ENCODE measurements at regions not wholly inside any gene's neighbourhood (a gene's known extent, or its start where the extent isn't known, plus 50 kb on each side); places are given as distances from the start of the nearest gene placed in this dataset.

DNA sequence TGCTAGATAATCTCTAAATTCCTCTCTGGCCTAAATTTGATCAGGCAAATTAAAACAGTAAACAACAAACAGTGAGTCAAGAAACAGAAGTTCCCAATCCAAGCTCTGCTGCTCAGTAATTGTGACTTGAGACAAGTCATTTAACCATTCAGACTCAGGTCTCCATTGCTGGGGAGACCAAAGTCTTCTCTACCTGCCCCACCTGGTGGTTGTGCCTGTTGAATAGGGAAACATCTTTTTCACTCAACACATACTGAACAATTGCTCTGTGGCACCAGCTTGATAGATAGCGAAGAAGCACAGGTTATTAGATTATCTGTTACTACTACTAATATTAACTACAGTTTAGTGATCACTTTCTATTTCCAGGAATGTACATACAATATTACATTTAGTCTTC, 112.1 kb upstream of the EOLA2 start:
- Histone ChIP-seq H3K36me3 (ENCODE audit: insufficient read depth, low read length) (no peaks in the 10 kb centered on the region), H3K4me1 (ENCODE audit: control insufficient read depth, insufficient read depth, low read length, unreplicated experiment) (no peaks in the 10 kb centered on the region), H3K4me3 (ENCODE audit: low read depth, low read length) (no peak overlapping the region), H3K27ac (ENCODE audit: low read depth, low read length) (no peak overlapping the region), H2AFZ (ENCODE audit: low read length, unreplicated experiment) (no peak overlapping the region), H3K27me3 (ENCODE audit: insufficient read depth, low read length) (no peaks in the 10 kb centered on the region), H3K79me2 (ENCODE audit: control insufficient read depth, insufficient read depth, low read length, unreplicated experiment) (no peaks in the 10 kb centered on the region)

DNA sequence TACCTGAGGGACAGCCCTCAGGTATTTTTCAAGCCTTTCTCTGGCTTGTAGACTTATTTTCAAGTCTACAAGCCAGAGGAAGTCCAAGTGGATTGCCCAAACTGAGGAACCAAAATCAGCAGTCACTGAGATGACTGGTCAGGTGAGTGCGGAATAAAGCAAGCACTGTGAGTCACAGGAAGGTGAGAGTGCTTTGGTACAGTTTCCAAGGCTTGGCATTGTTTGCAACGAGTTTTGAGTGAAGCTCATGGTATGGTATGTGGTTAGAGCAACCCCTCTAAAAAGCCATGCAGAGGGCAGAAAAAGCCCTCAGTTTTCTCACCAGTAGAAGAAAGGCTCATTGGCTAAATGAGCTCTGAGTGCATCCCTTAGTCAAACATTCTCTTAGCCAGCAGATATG, 112.8 kb upstream of the EOLA2 start:
- no peak overlapping the region for H2AFZ ChIP-seq (ENCODE audit: low read length, unreplicated experiment)
- H3K27ac ChIP-seq (ENCODE audit: low read depth, low read length): no peak overlapping the region
- no peaks in the 10 kb centered on the region for H3K36me3 ChIP-seq (ENCODE audit: insufficient read depth, low read length)
- H3K4me1 ChIP-seq (ENCODE audit: control insufficient read depth, insufficient read depth, low read length, unreplicated experiment): no peaks in the 10 kb centered on the region
- no peaks in the 10 kb centered on the region for H3K79me2 ChIP-seq (ENCODE audit: control insufficient read depth, insufficient read depth, low read length, unreplicated experiment)
- H3K27me3 ChIP-seq (ENCODE audit: insufficient read depth, low read length): no peaks in the 10 kb centered on the region
- no peak overlapping the region for H3K4me3 ChIP-seq (ENCODE audit: low read depth, low read length)

DNA sequence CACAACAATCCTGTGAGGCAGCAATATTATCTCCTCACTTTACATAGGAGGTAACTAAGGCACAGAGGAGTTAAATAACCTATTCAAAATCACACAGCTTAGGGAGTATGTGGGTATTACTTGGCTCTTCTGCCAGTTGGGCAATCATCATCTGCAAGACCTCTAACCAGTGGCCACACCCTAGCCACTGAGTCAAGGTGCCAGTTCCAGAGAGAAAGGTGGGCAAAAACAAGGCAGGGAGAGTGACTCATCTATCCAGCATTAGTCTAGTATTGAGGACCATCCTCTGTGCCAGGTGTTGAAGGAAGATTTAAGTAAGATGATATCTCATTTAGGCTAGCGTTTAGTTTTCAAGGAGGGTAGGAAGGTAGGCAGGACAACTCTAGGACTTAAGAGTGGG, 113.9 kb upstream of the EOLA2 start:
- H3K4me1 ChIP-seq (ENCODE audit: control insufficient read depth, insufficient read depth, low read length, unreplicated experiment): no peaks in the 10 kb centered on the region
- no peak overlapping the region for H3K4me3 ChIP-seq (ENCODE audit: low read depth, low read length)
- H2AFZ ChIP-seq (ENCODE audit: low read length, unreplicated experiment): no peak overlapping the region
- no peak overlapping the region for H3K27ac ChIP-seq (ENCODE audit: low read depth, low read length)
- H3K36me3 ChIP-seq (ENCODE audit: insufficient read depth, low read length): no peaks in the 10 kb centered on the region
- no peaks in the 10 kb centered on the region for H3K27me3 ChIP-seq (ENCODE audit: insufficient read depth, low read length)
- no peaks in the 10 kb centered on the region for H3K79me2 ChIP-seq (ENCODE audit: control insufficient read depth, insufficient read depth, low read length, unreplicated experiment)

DNA sequence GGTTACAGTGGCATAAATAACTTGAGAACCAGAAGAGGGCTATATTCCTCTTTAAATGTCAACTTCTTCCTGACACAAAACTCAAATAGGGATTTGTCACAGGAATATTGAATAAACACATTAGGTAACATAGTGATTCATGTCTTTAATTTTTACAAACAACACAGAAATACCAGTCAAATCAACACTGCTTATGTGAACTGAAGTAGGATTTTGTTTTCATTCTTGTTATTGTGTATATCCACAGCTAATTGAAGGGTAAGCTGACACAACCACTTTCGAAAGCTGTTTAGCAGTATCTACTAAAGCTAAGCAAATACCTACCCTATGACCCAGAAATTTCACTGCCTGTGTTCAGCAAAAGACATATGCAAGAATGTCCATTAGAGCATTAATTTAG, 120.4 kb upstream of the EOLA2 start:
- H3K79me2 ChIP-seq (ENCODE audit: control insufficient read depth, insufficient read depth, low read length, unreplicated experiment): no peaks in the 10 kb centered on the region
- H2AFZ ChIP-seq (ENCODE audit: low read length, unreplicated experiment): no peak overlapping the region
- no peaks in the 10 kb centered on the region for H3K36me3 ChIP-seq (ENCODE audit: insufficient read depth, low read length)
- no peaks in the 10 kb centered on the region for H3K27me3 ChIP-seq (ENCODE audit: insufficient read depth, low read length)
- H3K4me1 ChIP-seq (ENCODE audit: control insufficient read depth, insufficient read depth, low read length, unreplicated experiment): peaks cover 40% of the 10 kb centered on the region
- H3K4me3 ChIP-seq (ENCODE audit: low read depth, low read length): no peak overlapping the region
- no peak overlapping the region for H3K27ac ChIP-seq (ENCODE audit: low read depth, low read length)

DNA sequence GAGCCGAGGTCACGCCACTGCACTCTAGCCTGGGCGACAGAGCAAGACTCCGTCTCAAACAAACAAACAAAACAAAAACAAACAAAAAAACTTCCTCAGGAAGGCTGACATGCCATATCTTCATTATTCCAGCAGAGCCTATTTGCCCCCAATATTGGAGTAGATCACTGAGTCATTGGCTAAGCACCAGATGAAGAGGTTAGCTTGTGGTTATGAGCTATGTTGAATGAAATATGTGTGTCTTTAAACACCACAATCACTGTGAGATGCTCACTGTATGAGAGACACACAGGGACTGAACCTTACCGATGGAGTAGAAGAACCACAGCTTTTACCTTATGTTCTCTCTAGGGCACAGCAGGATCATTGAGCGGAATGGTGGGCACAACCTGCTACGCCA, 122.1 kb upstream of the EOLA2 start:
- H2AFZ ChIP-seq (ENCODE audit: low read length, unreplicated experiment): no peak overlapping the region
- H3K4me3 ChIP-seq (ENCODE audit: low read depth, low read length): no peak overlapping the region
- H3K27ac ChIP-seq (ENCODE audit: low read depth, low read length): no peak overlapping the region
- H3K4me1 ChIP-seq (ENCODE audit: control insufficient read depth, insufficient read depth, low read length, unreplicated experiment): peaks cover 46% of the 10 kb centered on the region
- no peaks in the 10 kb centered on the region for H3K27me3 ChIP-seq (ENCODE audit: insufficient read depth, low read length)
- H3K79me2 ChIP-seq (ENCODE audit: control insufficient read depth, insufficient read depth, low read length, unreplicated experiment): no peaks in the 10 kb centered on the region
- no peaks in the 10 kb centered on the region for H3K36me3 ChIP-seq (ENCODE audit: insufficient read depth, low read length)

DNA sequence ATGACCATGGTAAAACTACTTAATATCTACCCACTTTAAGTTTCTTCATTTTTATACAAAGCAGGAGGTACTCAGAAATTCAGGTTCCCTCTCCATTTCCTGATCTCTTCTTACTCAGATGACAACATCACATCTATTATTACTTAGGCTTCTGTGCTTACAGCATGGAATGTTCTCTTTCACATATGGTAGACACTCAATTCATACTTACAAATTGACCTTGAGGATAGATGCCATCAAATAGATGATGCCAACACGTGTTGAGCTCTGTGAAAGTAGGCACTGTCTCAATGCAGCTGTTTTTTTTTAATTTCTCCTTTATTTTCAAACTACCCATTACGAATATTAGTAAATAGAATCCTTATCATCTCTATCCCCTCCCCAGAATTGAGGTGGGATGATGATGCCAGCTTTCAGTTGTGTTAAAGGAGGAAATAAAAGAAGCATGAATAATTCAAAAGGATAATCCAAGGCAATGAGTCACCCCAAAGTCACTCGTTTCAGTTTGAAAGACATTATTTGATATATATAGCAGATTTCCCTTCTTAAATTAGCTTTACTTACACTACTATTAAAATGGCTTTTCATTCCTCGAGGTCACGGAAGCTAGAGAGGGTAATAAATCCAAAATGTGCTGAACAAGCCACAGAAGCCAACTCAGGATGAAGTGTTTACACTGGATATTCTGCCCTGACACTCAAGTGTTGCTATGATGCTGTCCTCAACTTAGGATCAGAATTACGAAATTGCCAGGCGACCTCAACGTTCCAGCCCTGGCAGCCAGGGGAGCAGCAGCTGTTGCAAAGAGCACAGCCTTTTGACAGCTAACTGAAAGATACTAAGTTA, 124.2 kb upstream of the EOLA2 start:
- Histone ChIP-seq H3K27ac (ENCODE audit: low read depth, low read length) (peak overlapping the region; percentile 86), H3K36me3 (ENCODE audit: insufficient read depth, low read length) (no peaks in the 10 kb centered on the region), H2AFZ (ENCODE audit: low read length, unreplicated experiment) (peak overlapping the region; percentile 29), H3K79me2 (ENCODE audit: control insufficient read depth, insufficient read depth, low read length, unreplicated experiment) (no peaks in the 10 kb centered on the region), H3K27me3 (ENCODE audit: insufficient read depth, low read length) (no peaks in the 10 kb centered on the region), H3K4me1 (ENCODE audit: control insufficient read depth, insufficient read depth, low read length, unreplicated experiment) (peaks cover 46% of the 10 kb centered on the region), H3K4me3 (ENCODE audit: low read depth, low read length) (peak overlapping the region; percentile 38; the same call in 1 of the 2 replicates)

DNA sequence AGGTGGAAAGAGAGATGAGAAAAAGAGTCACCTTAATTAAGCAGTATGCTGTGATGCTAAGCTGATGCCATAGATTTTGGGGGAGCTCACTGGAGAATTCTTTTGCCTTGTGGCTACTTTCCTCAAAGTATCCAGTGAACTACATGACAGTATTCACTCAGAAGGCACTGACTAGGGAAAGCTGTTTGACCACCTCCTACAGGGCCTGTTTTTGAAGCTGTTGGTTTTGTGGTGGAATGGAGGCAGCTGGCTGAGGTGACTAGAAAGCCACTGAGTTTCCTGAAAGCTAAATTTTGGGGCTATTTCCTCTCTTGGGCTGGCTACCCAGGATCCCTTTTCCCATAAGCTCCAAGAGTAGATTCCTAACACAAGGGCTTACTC, 124.8 kb upstream of the EOLA2 start:
- peak overlapping the region; percentile 86 for H3K27ac ChIP-seq (ENCODE audit: low read depth, low read length)
- H3K79me2 ChIP-seq (ENCODE audit: control insufficient read depth, insufficient read depth, low read length, unreplicated experiment): no peaks in the 10 kb centered on the region
- H3K4me1 ChIP-seq (ENCODE audit: control insufficient read depth, insufficient read depth, low read length, unreplicated experiment): peaks cover 46% of the 10 kb centered on the region
- peak overlapping the region; percentile 38; the same call in 1 of the 2 replicates for H3K4me3 ChIP-seq (ENCODE audit: low read depth, low read length)
- H2AFZ ChIP-seq (ENCODE audit: low read length, unreplicated experiment): peak overlapping the region; percentile 29
- no peaks in the 10 kb centered on the region for H3K27me3 ChIP-seq (ENCODE audit: insufficient read depth, low read length)
- no peaks in the 10 kb centered on the region for H3K36me3 ChIP-seq (ENCODE audit: insufficient read depth, low read length)

DNA sequence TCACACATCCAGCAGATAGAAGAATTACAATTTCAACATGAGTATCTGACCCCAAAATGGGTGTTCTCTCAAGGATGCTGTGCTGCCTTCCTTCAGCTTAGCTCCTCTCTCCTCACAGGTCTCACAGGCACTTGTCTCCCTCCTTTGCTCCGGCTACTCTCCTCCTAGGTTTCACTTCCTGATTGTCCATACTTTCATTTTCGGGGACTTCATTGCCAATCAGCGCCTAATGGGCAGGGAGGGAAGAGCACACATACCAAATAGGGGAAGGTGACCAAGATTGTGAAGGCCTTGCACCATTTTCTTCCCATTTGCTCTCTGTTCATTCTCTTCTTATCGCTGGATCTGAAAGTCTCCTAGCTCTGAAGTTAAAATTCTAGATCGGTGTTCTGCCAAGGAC, 125.4 kb upstream of the EOLA2 start:
- Histone ChIP-seq H3K4me3 (ENCODE audit: low read depth, low read length) (no peak overlapping the region), H3K27me3 (ENCODE audit: insufficient read depth, low read length) (no peaks in the 10 kb centered on the region), H3K27ac (ENCODE audit: low read depth, low read length) (peak overlapping the region; percentile 86), H3K79me2 (ENCODE audit: control insufficient read depth, insufficient read depth, low read length, unreplicated experiment) (no peaks in the 10 kb centered on the region), H2AFZ (ENCODE audit: low read length, unreplicated experiment) (no peak overlapping the region), H3K4me1 (ENCODE audit: control insufficient read depth, insufficient read depth, low read length, unreplicated experiment) (peaks cover 42% of the 10 kb centered on the region), H3K36me3 (ENCODE audit: insufficient read depth, low read length) (no peaks in the 10 kb centered on the region)

DNA sequence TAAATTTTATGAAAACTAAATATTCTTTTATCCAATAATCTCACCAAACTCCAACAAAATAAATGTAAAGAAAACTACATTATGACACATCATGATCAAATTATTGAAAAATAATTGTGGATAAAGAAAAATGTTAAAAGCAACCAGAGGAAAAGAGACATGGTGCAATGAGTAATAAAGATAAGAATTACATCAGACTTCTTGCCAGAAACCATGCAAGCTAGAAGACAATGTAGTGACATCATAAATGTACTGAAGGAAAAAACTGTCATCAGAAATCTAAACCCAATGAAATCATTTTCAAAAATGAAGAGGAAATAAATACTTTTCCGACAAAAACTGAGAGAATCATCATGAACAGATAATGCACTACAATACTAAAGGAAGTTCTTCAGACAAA, 135.9 kb upstream of the EOLA2 start:
- H3K27ac ChIP-seq (ENCODE audit: low read depth, low read length): peak overlapping the region; percentile 43
- H3K4me1 ChIP-seq (ENCODE audit: control insufficient read depth, insufficient read depth, low read length, unreplicated experiment): no peaks in the 10 kb centered on the region
- H3K36me3 ChIP-seq (ENCODE audit: insufficient read depth, low read length): no peaks in the 10 kb centered on the region
- no peak overlapping the region for H2AFZ ChIP-seq (ENCODE audit: low read length, unreplicated experiment)
- no peak overlapping the region for H3K4me3 ChIP-seq (ENCODE audit: low read depth, low read length)
- H3K79me2 ChIP-seq (ENCODE audit: control insufficient read depth, insufficient read depth, low read length, unreplicated experiment): no peaks in the 10 kb centered on the region
- H3K27me3 ChIP-seq (ENCODE audit: insufficient read depth, low read length): no peaks in the 10 kb centered on the region

DNA sequence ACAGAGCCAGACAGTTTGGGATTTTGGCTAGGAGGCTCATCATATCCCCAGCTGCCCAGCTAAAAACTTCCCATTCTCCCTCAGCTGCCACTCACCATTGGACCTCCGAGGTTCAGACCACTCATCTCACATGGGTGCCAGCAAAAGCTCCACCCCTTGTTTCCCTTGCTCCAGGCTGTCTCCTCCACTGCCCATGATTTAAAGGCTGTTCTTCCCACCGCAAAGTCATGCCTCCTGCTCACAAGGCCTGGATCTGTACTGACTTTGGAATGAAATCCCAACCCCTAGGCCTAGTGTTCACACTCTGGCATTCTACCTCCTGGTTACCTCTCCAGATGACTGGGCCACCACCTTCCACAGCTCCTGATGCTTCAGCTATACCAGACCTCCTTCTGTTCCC, 142.2 kb upstream of the EOLA2 start:
- Histone ChIP-seq H3K36me3 (ENCODE audit: insufficient read depth, low read length) (no peaks in the 10 kb centered on the region), H2AFZ (ENCODE audit: low read length, unreplicated experiment) (no peak overlapping the region), H3K79me2 (ENCODE audit: control insufficient read depth, insufficient read depth, low read length, unreplicated experiment) (no peaks in the 10 kb centered on the region), H3K4me3 (ENCODE audit: low read depth, low read length) (no peak overlapping the region), H3K4me1 (ENCODE audit: control insufficient read depth, insufficient read depth, low read length, unreplicated experiment) (peaks cover 18% of the 10 kb centered on the region), H3K27me3 (ENCODE audit: insufficient read depth, low read length) (no peaks in the 10 kb centered on the region), H3K27ac (ENCODE audit: low read depth, low read length) (no peak overlapping the region)

DNA sequence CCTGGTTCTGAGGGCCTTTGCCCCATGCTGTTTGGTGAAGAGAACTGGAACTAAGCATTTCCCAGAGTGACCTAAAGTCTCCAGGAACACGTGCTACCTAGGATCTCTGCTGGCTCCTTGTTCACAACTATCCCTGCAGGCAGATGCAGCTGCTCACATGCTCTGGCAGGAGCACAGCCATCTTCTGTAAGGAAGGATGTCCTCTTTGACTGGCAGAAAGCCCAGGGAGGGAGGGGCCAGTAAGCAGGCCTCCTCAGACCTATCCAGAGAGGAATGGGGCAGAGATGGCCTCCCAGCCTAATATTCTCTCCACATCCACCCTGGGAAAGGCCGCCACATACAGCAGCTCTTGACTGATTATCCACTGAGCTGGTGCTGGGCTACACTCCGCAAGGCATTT, 142.8 kb upstream of the EOLA2 start:
- peaks cover 24% of the 10 kb centered on the region for H3K4me1 ChIP-seq (ENCODE audit: control insufficient read depth, insufficient read depth, low read length, unreplicated experiment)
- H3K36me3 ChIP-seq (ENCODE audit: insufficient read depth, low read length): no peaks in the 10 kb centered on the region
- H3K27me3 ChIP-seq (ENCODE audit: insufficient read depth, low read length): no peaks in the 10 kb centered on the region
- H3K4me3 ChIP-seq (ENCODE audit: low read depth, low read length): no peak overlapping the region
- H2AFZ ChIP-seq (ENCODE audit: low read length, unreplicated experiment): no peak overlapping the region
- no peaks in the 10 kb centered on the region for H3K79me2 ChIP-seq (ENCODE audit: control insufficient read depth, insufficient read depth, low read length, unreplicated experiment)
- H3K27ac ChIP-seq (ENCODE audit: low read depth, low read length): no peak overlapping the region
